GM12892 (cell line): ENCODE measurements at regions not wholly inside any gene's neighbourhood (a gene's known extent, or its start where the extent isn't known, plus 50 kb on each side); places are given as distances from the start of the nearest gene placed in this dataset.

Experiments
- POLR2A ChIP-seq: IDR thresholded peaks from 2 replicates; pipeline ENCODE4 v1.6.1; 2011; ENCODE audit warnings: low read depth, low read length, control low read depth
- POLR2AphosphoS5 ChIP-seq: IDR thresholded peaks from 2 replicates; pipeline ENCODE4 v1.6.1; 2011; ENCODE audit warnings: low read depth, low read length, control low read depth

DNA sequence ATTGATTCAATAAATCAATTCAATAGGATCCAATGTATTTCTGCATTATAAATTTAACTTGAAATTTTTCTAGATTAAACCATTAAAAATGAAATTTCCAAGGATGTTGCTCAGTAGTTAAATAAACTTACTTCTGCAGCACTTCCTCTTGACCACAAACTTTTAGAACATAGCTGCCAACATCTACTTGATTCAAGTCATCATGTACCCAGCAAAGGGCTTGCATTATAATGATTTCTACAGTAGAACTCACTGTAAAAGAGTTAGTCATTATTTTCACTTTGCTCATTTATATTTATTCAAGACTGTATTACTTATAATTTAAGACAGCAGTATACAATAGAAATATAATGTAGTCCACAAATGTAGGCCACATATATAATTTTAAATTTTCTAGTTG, 59.2 kb downstream of the PIK3C2A start:
- TF ChIP-seq POLR2A (no peak), POLR2AphosphoS5 (no peak)
